HG02885 (cell line): ENCODE measurements at regions not wholly inside any gene's neighbourhood (a gene's known extent, or its start where the extent isn't known, plus 50 kb on each side); places are given as distances from the start of the nearest gene placed in this dataset.
"Not testable (repeated sequence)": the region's sequence is repeated elsewhere in the genome, so short reads cannot be mapped to it uniquely, and the experiment has no call there.

ENCODE experiments used
- ATAC-seq: cut with Tn5 transposase; IDR thresholded peaks from one replicate; pipeline ENCODE4 v1.9.1; 2021; ENCODE audit warnings: mild to moderate bottlenecking; ENCODE audit not compliant: unreplicated experiment, poor library complexity

GRCh38 chr13:87972568-87972967, 301.4 kb downstream of the SLITRK5 start:
- ATAC-seq: no peak

DNA sequence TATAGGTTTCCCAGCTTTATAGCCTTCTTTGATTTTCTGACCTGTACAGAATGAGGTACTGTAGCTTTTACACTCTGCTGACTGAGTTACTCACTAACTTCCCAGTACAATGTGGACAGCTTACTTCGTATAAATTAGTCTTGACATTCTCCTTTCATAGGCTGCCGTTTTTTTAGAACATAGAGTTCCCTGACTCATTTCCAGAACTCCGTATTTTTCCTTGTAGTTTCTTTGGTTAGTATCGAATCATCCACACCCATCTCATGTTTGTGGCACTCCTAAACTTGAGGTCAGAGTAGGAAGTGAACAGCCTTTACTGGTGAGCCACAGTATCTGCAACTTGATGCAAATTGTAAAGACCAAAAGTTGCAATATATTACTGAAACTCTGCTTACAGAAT, 303.9 kb downstream of the SLITRK5 start:
- no peak for ATAC-seq

- ATAC-seq: not testable (repeated sequence)
These were observed 305.5 kb downstream of the SLITRK5 start for GRCh38 chr13:87976650-87977049.

DNA sequence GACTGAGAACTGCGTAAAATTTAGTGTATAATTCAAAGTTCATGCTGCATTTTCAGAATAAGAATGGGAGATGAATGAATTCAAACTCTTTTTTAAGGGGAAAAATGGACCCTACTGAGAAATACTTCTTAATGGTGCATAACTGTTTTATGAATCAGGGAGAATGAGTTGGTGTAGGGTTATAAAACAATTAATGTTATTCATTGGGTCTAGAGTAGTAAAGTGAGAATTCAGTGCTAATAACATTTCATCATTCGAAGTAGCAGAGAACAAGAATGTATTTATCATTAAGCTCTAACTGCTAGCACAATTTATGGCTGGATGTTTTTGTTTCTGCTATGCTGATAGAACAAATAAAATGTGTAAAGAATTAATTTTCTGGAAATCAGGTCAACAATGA, 310.2 kb downstream of the SLITRK5 start:
- no peak for ATAC-seq

DNA sequence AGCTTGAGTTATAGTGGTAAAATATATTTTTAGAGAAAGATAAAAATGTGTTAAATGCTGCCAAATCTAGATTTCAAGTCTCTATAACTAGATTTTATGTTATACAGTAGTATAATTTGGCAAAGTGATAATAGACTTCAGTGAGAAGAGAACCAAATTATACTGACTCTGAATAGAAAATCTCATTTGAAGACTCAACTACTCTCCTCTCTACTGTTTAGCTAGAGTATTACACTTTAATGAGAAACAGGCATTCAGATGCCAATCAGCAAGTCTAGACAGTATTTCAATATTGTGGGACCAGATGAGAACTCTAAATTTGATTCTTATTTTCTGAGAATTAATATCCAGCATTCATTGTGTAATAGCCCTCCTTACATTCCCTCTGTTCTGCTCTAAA, 311.2 kb downstream of the SLITRK5 start:
- no peak for ATAC-seq

- ATAC-seq: no peak
These were observed 315.6 kb downstream of the SLITRK5 start for GRCh38 chr13:87986639-87987250.

DNA sequence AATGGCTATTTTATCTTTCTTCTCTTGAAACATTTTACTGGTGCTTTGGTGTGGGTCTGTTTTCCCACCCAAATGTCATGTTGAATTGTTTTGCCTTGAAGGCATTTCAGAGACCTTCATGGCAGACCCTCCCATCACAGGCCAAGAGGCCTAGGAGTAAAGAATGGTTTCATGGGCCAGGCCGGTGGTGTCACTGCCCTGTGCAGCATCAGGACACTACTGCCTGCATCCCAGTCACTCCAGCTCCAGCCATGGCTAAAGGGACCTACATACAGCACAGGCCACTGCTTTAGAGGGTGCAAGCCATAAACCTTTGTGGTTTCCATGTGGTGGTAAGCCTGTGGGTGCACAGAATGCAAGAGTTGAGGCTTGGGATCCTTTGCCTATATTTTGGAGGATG, 326.9 kb downstream of the SLITRK5 start:
- ATAC-seq: no peak

DNA sequence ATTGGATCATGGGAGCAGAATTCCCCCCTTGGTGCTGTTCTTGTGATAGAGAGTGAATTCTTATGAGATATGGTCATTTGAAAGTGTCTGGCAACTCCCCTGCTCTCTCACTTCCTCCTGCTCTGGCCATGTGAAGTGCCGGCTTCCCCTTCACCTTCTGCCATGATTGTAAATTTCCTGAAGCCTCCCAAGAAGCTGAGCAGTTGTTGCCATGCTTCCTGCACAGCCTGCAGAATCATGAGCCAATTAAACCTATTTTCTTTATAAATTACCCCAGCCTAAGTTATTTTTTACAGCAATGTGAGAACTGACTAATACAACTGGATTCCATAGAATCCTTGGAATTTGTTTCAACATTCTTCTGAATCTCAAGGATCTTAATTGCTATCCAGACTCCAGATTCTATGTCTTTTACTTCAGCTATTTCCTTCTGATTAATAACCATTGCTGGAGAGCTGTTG, 328.1 kb downstream of the SLITRK5 start:
- no peak for ATAC-seq

- ATAC-seq: no peak
These were observed 328.6 kb downstream of the SLITRK5 start for GRCh38 chr13:87999788-88000187.

- ATAC-seq: no peak
These were observed 329.1 kb downstream of the SLITRK5 start for GRCh38 chr13:88000239-88000638.

DNA sequence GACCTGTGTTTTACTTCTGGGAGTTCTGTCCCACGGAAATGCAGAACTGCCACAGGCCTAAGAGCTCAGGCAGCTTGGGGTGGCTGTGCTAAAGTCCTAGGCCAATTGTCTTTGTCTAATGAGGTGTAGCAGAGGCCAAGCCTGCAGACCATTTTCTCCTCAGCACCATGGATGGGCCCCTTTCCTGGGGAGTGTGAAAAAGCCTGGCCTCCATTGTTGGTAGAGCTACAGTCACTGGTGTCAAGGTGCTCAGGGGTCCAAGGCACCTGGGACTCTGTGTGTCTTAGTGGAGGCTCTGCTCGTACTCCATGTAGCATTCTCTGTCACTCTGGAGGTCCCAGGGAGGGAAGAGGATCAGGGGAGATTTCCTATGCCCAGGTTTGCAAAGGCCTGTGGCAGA, 329.6 kb downstream of the SLITRK5 start:
- no peak for ATAC-seq

DNA sequence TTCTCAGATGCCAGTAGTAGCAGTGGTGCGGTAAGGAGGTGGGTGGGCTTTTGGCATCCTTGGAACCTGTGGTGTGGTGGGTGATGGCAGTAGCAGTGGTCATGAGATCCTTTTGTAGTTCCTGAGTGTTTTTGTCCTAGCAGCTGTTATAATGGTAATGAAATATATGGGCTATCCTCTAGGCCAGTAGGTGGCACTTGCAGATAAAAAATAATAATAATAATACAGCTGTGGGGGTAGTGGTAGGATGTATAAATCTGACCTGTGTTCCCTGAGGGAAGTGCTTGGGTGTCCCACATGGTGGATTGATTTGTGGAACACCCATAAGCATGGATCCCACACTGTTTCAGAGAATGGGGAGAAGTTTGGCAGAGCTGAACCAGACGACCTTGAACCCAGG, 334.0 kb downstream of the SLITRK5 start:
- ATAC-seq: no peak

GRCh38 chr13:88014527-88014926, 343.4 kb downstream of the SLITRK5 start:
- ATAC-seq: no peak

GRCh38 chr13:88022431-88023208, 351.4 kb downstream of the SLITRK5 start:
- no peak for ATAC-seq

GRCh38 chr13:88026241-88026640, 355.1 kb downstream of the SLITRK5 start:
- ATAC-seq: no peak

DNA sequence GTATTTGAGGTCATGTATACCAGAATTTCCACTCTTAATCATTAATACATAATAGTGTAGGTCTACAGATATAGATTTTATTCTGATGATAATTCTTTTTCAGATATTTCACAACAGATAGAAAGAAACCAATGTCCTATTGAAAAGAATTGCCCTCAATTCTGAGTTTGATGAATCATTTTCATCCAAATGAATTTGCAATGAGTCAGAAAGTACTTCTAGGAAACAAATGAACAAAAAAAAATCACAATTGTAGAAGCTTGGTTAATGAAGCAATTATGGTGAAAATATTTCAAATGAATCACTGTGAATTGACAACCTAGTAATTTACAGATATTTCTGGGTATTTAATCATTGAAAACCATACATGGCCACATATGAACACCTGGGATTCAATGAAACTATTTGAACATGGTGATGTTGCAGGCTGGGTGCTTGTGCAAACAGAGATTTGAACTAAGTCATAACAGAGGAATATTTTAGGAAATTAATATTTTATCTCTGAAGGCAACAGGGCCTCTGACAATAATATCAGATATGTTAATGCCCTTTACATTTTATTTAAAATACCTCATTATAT, 360.9 kb downstream of the SLITRK5 start:
- ATAC-seq: no peak

GRCh38 chr13:88036205-88036604, 365.0 kb downstream of the SLITRK5 start:
- ATAC-seq: not testable (repeated sequence)

GRCh38 chr13:88042489-88042888, 371.3 kb downstream of the SLITRK5 start:
- no peak for ATAC-seq

DNA sequence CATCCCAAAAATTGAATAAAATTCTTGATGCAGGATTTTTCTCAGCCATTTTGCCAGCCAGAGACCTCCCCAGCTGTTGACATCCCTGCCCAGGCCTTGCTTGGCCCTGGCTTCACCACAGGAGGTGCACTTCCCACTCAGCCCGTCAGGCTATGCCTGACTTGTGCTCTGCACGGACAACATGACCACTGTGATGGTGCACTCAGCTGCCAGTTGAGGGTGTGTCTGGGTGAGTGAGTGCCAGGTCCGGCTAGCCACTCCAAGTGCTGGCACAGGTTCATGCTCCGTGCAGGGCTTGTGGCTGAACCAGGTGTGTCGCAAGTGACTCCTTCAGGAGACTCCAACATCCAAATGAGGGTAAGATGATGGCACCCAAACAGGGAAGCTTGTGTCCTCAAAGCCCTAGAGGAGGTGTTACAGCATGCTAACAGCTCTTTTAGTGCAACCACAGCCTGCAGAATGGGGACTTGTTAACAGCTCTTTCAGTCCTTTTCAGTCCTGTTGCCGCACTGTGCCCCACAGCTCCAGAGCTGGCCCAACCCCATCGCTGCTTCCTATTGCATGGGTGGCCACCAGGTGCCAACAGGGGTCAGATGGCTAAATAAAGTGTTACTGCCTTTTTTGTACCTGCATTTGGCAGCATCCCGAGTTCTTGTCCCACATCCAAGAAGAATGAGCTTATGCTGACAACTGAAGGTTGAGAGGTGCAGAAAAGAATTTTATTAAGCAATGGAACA, 380.7 kb downstream of the SLITRK5 start:
- no peak for ATAC-seq

GRCh38 chr13:88063741-88064140, 392.6 kb downstream of the SLITRK5 start:
- ATAC-seq: no peak

DNA sequence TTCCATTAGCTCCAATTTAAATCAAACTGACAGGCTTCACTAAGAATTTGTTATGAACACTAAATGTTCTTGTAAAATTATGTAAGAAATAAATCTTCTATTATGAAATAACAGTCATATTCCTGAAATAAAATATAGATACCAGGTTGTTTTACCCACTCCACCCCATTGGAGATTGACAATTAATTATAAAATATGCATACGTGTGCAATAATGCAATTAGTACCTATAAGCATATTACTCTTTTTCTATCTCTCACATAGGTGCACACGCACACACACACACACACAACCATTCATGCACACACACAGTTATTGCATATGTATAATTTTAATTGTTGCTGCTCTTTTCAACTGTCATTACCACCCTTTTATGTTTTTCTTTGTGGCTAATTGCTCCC, 395.7 kb downstream of the SLITRK5 start:
- no peak for ATAC-seq
